ENCODE measurements at regions not wholly inside any gene's neighbourhood (a gene's known extent, or its start where the extent isn't known, plus 50 kb on each side); places are given as distances from the start of the nearest gene placed in this dataset.

GRCh38 chr13:104408733-104409132, 1342.5 kb upstream of the SLC10A2 start:
- Histone ChIP-seq H3K79me2 (ENCODE audit: insufficient read depth, low read depth) (no peaks in the 10 kb centered on the region), H3K9ac (no peak overlapping the region), H3K36me3 (ENCODE audit: insufficient read depth) (no peaks in the 10 kb centered on the region), H3K27me3 (ENCODE audit: insufficient read depth, low read depth) (no peaks in the 10 kb centered on the region), H3K4me3 (IDR thresholded peaks at IDR 0.05; ENCODE audit: insufficient read depth, low read depth, low read length) (no peak overlapping the region), H3K27ac (no peak overlapping the region), H2AFZ (ENCODE audit: low read depth) (no peak overlapping the region), H4K20me1 (ENCODE audit: insufficient read depth) (no peaks in the 10 kb centered on the region), H3K4me1 (ENCODE audit: low read depth, poor library complexity, severe bottlenecking) (no peaks in the 10 kb centered on the region), H3K4me2 (no peak overlapping the region)
- TF ChIP-seq CTCF (conservative IDR thresholded peaks at IDR 0.05; ENCODE audit: low read depth, low read length), result no peak

- no peak overlapping the region for H3K9ac ChIP-seq
- H3K27me3 ChIP-seq (ENCODE audit: insufficient read depth, low read depth), result no peaks in the 10 kb centered on the region
- H3K79me2 ChIP-seq (ENCODE audit: insufficient read depth, low read depth), result no peaks in the 10 kb centered on the region
- no peaks in the 10 kb centered on the region for H3K36me3 ChIP-seq (ENCODE audit: insufficient read depth)
- no peaks in the 10 kb centered on the region for H3K4me1 ChIP-seq (ENCODE audit: low read depth, poor library complexity, severe bottlenecking)
- no peak overlapping the region for H3K4me2 ChIP-seq
- no peak overlapping the region for H3K4me3 ChIP-seq (IDR thresholded peaks at IDR 0.05; ENCODE audit: insufficient read depth, low read depth, low read length)
- H2AFZ ChIP-seq (ENCODE audit: low read depth), result no peak overlapping the region
- H4K20me1 ChIP-seq (ENCODE audit: insufficient read depth), result no peaks in the 10 kb centered on the region
- TF ChIP-seq CTCF (conservative IDR thresholded peaks at IDR 0.05; ENCODE audit: low read depth, low read length), result no peak
- no peak overlapping the region for H3K27ac ChIP-seq
These were observed 1338.1 kb upstream of the SLC10A2 start for GRCh38 chr13:104404325-104404724.

- Histone ChIP-seq H4K20me1 (ENCODE audit: insufficient read depth) (no peaks in the 10 kb centered on the region), H3K27ac (no peak overlapping the region), H3K79me2 (ENCODE audit: insufficient read depth, low read depth) (no peaks in the 10 kb centered on the region), H3K27me3 (ENCODE audit: insufficient read depth, low read depth) (no peaks in the 10 kb centered on the region), H3K9ac (no peak overlapping the region), H3K4me1 (ENCODE audit: low read depth, poor library complexity, severe bottlenecking) (no peaks in the 10 kb centered on the region), H3K4me2 (no peak overlapping the region), H2AFZ (ENCODE audit: low read depth) (no peak overlapping the region), H3K36me3 (ENCODE audit: insufficient read depth) (no peaks in the 10 kb centered on the region), H3K4me3 (IDR thresholded peaks at IDR 0.05; ENCODE audit: insufficient read depth, low read depth, low read length) (no peak overlapping the region)
- no peak for TF ChIP-seq CTCF (conservative IDR thresholded peaks at IDR 0.05; ENCODE audit: low read depth, low read length)
These were observed 1323.5 kb upstream of the SLC10A2 start for GRCh38 chr13:104389691-104390090.

GRCh38 chr13:104387510-104387909, 1321.3 kb upstream of the SLC10A2 start:
- no peak for TF ChIP-seq CTCF (conservative IDR thresholded peaks at IDR 0.05; ENCODE audit: low read depth, low read length)
- Histone ChIP-seq H3K36me3 (ENCODE audit: insufficient read depth) (no peaks in the 10 kb centered on the region), H2AFZ (ENCODE audit: low read depth) (no peak overlapping the region)

More at GRCh38 chr13:104387510-104387909, 1321.3 kb upstream of the SLC10A2 start:
- Histone ChIP-seq H4K20me1 (ENCODE audit: insufficient read depth) (no peaks in the 10 kb centered on the region), H3K9ac (no peak overlapping the region), H3K4me3 (IDR thresholded peaks at IDR 0.05; ENCODE audit: insufficient read depth, low read depth, low read length) (no peak overlapping the region), H3K27ac (no peak overlapping the region), H3K4me1 (ENCODE audit: low read depth, poor library complexity, severe bottlenecking) (no peaks in the 10 kb centered on the region), H3K4me2 (no peak overlapping the region), H3K79me2 (ENCODE audit: insufficient read depth, low read depth) (no peaks in the 10 kb centered on the region), H3K27me3 (ENCODE audit: insufficient read depth, low read depth) (no peaks in the 10 kb centered on the region)

Measured in KMS-11 (cell line).